NCI-H526 treated with DMSO at 0.1 percent for 48 hours (cell line): ENCODE measurements at regions not wholly inside any gene's neighbourhood (a gene's known extent, or its start where the extent isn't known, plus 50 kb on each side); places are given as distances from the start of the nearest gene placed in this dataset.
"Not testable (repeated sequence)": the region's sequence is repeated elsewhere in the genome, so short reads cannot be mapped to it uniquely, and the experiment has no call there.

ENCODE experiments used
- DNase-seq: peaks from one replicate; lab custom pipeline; 2025; lab: John Stamatoyannopoulos, UW

DNA sequence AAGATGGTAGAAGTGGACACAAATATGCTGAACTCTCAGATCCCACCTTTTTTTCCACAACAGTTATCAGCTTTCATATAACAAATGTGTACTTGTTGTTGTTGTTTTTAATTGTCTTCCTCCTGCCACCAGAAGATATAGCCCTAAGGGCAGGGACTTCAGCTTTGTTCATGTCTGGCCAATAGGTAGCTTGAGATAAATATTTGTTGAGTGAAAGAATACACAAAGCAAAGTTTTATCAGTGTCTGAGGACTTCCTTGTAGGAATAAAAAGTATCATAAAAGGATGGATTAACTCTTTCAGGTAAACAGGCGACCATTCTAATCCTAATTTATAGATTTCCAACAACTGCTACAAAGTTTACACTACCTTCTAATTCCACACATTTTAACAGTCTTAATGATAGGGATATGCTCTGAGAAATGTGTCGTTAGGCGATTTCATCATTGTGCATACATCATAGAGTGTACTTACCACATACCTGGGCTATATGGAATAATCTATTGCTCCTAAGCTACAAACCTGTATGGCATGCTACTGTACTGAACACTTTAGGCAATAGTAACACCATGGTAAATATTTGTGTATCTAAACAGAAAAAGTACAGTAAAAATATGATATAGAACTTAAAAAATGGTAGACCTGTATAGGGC lies 186.1 kb downstream of the ATOH1 start:
- DNase-seq, result no peak

DNA sequence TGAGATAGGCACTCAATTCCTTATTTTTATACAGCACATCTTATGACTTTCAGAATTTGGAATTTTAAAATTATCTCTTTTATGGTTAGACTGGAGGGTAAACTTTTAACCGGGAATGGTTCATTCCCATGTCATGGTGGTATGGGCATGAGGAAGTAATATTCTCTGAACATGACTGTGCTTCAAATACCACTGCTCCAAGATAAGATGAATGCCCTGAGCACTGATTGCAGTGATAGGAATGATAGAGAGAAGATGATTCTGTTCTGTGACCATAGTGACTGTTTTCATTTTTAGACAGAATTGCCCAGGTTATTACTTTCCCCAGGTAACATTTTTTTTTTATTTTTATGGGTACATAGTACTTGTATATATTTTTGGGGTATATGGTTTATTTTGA lies 187.4 kb downstream of the ATOH1 start:
- no peak for DNase-seq

DNA sequence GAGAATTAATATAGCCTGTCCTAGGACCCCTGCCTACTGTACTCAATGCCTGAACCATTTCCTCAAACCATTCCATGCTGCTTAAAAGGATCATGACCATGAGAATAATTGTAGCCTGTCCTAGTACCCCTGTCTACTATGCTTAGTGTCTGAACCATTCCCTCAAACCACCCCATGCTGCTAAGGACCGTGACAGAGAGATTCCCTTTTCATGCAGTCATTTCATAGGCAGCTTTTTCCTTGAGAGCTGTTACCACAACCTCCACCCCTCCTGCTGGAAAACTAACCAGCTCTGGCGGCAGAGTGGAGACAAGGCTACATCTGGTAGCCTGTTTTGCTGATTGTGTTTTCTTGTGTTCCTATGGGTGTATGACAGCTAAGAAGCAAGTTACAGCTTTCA lies 174.9 kb upstream of the SMARCAD1 start:
- no peak for DNase-seq

DNA sequence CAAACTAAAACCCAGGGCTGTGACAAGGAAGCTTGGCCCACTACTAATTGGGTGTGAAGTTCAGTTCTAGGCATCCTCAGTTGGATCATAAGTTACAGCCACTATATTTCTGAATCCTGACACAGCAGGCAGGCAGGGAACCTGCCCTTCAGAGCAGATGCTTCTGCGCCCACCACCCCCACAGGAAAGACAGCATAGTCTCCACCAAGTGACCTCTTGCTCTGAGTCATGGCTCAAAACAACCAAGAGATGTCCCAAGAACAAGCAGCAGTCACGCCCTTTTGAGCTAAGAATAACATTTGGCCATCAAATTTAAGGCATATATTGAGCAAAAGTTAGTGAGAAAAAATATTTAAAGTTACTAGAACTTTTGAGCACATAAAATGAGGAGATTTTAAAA lies 170.7 kb upstream of the SMARCAD1 start:
- DNase-seq, result no peak

- DNase-seq, result no peak
Observed at GRCh38 chr4:94038195-94038594, 169.5 kb upstream of the SMARCAD1 start.

DNA sequence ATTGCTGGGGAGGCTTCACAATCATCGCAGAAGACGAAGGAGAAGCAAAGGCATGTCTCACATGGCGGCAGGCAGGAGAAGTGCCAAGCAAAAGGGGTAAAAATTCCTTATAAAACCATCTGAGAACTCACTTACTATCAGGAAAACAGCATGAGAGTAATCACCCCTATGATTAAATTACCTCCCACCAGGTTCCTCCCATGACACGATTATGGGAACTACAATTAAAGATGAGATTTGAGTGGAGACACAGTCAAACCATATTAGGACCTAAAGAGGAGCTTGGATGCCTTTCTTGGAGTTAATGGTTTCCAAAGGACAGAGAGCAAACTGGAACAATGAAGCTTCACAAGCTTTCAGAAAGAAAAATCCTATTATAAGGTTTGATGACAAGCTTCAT lies 168.4 kb upstream of the SMARCAD1 start:
- DNase-seq, result no peak

DNA sequence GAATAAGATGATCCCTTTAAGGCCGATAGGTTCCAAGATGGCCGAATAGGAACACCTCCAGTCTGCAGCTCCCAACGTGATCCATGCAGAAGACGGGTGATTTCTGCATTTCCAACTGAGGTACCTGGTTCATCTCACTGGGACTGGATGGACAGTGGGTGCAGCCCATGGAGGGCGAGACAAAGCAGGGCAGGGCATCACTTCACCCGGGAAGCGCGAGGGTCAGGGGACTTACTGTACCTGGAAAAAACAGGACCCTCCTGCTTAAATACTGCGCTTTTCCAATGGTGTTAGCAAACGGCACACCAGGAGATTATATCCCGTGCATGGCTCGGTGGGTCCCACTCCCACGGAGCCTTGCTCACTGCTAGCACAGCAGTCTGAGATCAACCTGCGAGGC lies 163.2 kb upstream of the SMARCAD1 start:
- not testable (repeated sequence) for DNase-seq

GRCh38 chr4:94063084-94063483 lies 144.6 kb upstream of the SMARCAD1 start:
- DNase-seq, result no peak

- no peak for DNase-seq
Observed at GRCh38 chr4:94068753-94069719, 138.6 kb upstream of the SMARCAD1 start.

DNA sequence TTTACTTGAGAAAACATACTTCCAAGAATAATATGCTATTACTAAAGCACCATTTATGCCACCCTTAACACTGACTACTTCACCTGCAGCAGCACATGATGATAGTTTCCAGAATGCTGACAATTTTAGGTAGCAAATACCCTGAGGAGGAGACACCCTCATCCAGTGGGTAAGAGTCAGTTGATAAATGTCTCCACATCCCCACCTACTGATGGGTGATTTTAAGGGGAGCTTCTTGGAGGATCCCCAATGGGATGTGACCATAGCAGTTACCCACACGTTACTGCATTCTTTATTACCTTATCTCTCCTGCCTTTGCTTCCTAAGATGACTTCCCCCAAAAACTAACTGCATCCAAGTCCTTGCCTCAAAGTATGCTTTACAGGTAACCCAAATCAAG lies 131.2 kb upstream of the SMARCAD1 start:
- DNase-seq, result no peak

GRCh38 chr4:94084155-94084554 lies 123.5 kb upstream of the SMARCAD1 start:
- DNase-seq, result no peak

DNA sequence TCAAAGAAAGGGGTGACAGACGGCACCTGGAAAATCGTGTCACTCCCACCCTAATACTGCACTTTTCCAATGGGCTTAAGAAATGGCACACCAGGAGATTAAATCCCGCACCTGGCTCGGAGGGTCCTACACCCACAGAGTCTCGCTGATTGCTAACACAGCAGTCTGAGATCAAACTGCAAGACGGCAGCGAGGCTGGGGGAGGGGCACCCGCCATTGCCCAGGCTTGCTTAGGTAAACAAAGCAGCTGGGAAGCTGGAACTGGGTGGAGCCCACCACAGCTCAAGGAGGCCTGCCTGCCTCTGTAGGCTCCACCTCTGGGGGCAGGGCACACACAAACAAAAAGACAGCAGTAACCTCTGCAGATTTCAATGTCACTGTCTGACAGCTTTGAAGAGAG lies 108.5 kb upstream of the SMARCAD1 start:
- DNase-seq, result not testable (repeated sequence)

DNA sequence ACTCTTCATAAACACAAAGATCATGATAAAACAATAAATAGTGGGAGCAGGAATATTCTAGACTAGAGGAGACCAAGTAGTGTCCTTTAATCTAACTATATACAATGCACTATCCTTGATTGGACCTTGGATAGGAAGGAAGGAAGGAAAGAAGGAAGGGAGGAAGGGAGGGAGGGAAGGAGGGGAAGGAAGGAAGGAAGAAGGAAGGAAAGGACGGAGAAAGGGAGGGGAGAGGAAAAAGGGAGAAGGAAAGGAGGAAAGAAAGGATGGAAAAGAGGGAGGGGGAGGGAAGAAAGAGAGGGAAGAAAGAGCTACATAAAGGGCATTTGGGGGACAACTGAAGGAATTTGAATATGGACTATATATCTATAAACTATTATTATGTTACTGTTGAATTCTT lies 95.0 kb upstream of the SMARCAD1 start:
- no peak for DNase-seq

- DNase-seq, result peak; percentile 3
Observed at GRCh38 chr4:94115687-94116086, 92.0 kb upstream of the SMARCAD1 start.

GRCh38 chr4:94116842-94117241 lies 90.8 kb upstream of the SMARCAD1 start:
- no peak for DNase-seq

DNA sequence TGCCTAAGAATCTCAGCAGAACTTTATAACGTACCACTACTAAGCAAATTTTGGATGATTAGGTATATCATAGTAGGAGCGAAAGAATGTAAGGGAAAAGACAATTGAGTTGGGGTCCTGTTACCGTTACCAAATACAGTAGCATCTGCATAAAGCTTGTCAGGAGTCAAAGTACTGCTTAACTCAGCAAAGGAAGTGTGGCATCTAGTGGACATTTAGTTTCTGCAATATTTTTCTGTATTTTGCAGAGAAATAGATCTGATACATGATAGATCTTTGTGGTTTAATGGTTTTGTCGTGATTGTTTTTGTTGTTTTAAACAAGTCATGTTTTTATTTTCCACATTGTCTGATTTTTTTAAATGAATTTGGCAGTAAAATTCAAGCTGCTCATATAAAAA lies 81.0 kb upstream of the SMARCAD1 start:
- peak; percentile 17 for DNase-seq

GRCh38 chr4:94127707-94128328 lies 79.8 kb upstream of the SMARCAD1 start:
- peak; percentile 0 for DNase-seq

DNA sequence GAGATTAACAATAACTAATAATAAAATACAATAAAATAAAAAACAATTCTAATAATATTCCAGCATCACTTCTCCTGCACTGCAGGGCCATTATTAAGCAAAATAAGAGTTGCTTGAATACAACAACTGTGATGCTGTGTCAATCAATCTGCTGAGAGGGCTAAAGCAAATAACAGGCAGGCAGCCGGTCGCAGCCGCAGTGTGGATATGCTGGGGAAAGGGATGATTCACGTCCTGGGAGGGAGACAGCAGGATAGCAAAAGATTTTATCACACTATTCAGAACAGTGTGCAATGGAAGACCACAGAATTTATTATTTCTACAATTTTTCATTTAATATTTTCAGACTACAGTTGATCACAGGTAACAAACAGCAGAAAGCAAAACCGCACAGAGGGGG lies 76.5 kb upstream of the SMARCAD1 start:
- no peak for DNase-seq

GRCh38 chr4:94135701-94136100 lies 72.0 kb upstream of the SMARCAD1 start:
- DNase-seq, result no peak

DNA sequence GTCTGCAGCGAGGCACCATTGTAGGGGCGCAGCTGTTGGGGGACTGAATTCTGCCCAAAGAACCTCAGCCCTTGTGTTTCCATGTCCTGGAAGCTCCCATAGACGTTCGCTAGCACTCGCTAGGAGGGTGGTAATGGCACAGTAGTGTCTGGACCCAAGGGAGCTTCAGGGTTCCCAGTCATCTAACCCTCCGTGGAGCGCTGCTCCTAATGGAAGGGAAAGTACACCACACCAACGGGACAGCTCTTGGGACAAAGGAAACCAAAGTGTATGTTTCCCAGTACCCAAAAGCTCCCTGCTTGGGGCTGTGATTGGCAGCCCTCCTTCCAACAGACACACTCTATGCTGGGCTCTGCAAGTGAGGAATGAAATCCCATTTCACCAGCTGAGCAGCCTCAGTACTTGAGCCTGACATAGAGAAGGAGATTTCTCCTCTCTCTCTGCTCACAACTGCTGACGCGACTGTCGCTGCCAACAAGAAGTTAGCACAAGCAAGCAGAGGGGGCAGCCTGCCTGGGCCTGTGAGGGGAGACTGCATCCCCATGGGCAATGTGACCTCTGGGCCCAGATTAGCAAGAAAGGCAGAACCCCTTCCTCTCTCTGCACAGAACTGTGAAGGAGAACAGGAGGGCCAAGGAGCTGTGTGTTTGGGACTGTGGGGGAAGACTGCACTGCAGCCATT lies 67.6 kb upstream of the SMARCAD1 start:
- no peak for DNase-seq

DNA sequence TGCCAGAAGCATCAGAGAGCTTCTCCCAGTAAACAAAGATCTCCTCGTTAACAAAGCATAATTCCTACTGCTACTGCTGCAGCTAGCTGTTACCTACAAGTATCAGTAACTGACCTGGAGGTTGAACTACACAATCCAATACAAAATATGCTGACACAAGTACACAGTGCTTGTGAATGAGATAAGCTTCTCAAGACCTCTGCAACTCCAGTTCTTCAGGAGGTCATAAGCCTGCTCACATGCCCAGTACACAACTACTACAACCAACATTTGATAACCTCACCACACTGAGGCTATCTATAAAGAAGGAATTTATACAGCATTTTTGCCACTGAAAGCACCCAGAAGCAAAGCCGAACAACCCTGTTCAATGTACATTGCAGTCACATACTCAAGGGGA lies 66.7 kb upstream of the SMARCAD1 start:
- DNase-seq, result no peak

DNA sequence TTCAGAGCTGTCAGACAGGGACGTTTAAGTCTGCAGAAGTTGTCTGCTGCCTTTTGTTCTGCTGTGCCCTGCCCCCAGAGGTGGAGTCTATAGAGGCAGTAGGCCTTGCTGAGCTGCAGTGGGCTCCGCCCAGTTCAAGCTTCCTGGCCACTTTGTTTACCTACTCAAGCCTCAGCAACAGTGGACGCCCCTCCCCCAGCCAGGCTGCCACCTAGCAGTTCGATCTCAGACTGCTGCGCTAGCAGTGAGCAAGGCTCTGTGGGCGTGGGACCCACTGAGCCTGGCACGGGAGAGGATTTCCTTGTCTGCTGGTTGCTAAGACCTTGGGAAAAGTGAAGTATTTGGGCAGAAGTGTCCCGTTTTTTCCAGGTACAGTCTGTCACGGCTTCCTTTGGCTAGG lies 59.6 kb upstream of the SMARCAD1 start:
- DNase-seq, result not testable (repeated sequence)
